HUES48 (cell line): ENCODE measurements at regions not wholly inside any gene's neighbourhood (a gene's known extent, or its start where the extent isn't known, plus 50 kb on each side); places are given as distances from the start of the nearest gene placed in this dataset.
A peak's percentile ranks its signal among the peaks of the same experiment; 100 is the strongest.

Source experiments
- H3K27ac ChIP-seq: one replicate; pipeline ENCODE4 v1.7.0; 2013; ENCODE audit warnings: low read depth, low read length, inconsistent platforms
- H3K27me3 ChIP-seq: 2 replicates; pipeline ENCODE4 v1.6.1; 2013; ENCODE audit warnings: mild to moderate bottlenecking, low read length; ENCODE audit not compliant: control insufficient read depth, insufficient read depth
- H3K36me3 ChIP-seq: 2 replicates; pipeline ENCODE4 v1.6.1; 2013; ENCODE audit warnings: low read length; ENCODE audit not compliant: control insufficient read depth, insufficient read depth
- H3K4me1 ChIP-seq: 2 replicates; pipeline ENCODE4 v1.6.1; 2013; ENCODE audit warnings: mild to moderate bottlenecking, low read length; ENCODE audit not compliant: control insufficient read depth, insufficient read depth
- H3K4me3 ChIP-seq: 2 replicates; pipeline ENCODE4 v1.5.1; 2013; ENCODE audit warnings: mild to moderate bottlenecking, low read depth, low read length
- H3K9ac ChIP-seq: 2 replicates; pipeline ENCODE4 v1.6.1; 2013; ENCODE audit warnings: mild to moderate bottlenecking, low read depth, low read length, moderate library complexity
- H3K9me3 ChIP-seq: 2 replicates; pipeline ENCODE4 v1.6.1; 2013; ENCODE audit warnings: low read length; ENCODE audit not compliant: control insufficient read depth, insufficient read depth

GRCh38 chr5:175215906-175216305 is 228.1 kb downstream of the DRD1 start:
- no peak overlapping the region for H3K27ac ChIP-seq

GRCh38 chr5:175214152-175214551 is 229.8 kb downstream of the DRD1 start:
- Histone ChIP-seq H3K36me3 (no peaks in the 10 kb centered on the region), H3K4me1 (no peaks in the 10 kb centered on the region), H3K27me3 (no peaks in the 10 kb centered on the region), H3K4me3 (no peak overlapping the region), H3K9me3 (no peaks in the 10 kb centered on the region), H3K9ac (no peak overlapping the region), H3K27ac (no peak overlapping the region)

More at GRCh38 chr5:175215906-175216305, 228.1 kb downstream of the DRD1 start:
- no peak overlapping the region for H3K9ac ChIP-seq
- H3K9me3 ChIP-seq = no peaks in the 10 kb centered on the region
- H3K27me3 ChIP-seq = no peaks in the 10 kb centered on the region
- H3K4me3 ChIP-seq = no peak overlapping the region
- H3K4me1 ChIP-seq = no peaks in the 10 kb centered on the region
- no peaks in the 10 kb centered on the region for H3K36me3 ChIP-seq

GRCh38 chr5:175211956-175212756 is 231.8 kb downstream of the DRD1 start:
- H3K27me3 ChIP-seq = no peaks in the 10 kb centered on the region
- H3K9ac ChIP-seq = no peak overlapping the region
- H3K4me3 ChIP-seq = no peak overlapping the region
- no peaks in the 10 kb centered on the region for H3K4me1 ChIP-seq
- H3K9me3 ChIP-seq = no peaks in the 10 kb centered on the region
- no peaks in the 10 kb centered on the region for H3K36me3 ChIP-seq
- no peak overlapping the region for H3K27ac ChIP-seq

- Histone ChIP-seq H3K9ac (no peak overlapping the region), H3K27ac (no peak overlapping the region), H3K36me3 (no peaks in the 10 kb centered on the region), H3K4me1 (no peaks in the 10 kb centered on the region), H3K9me3 (no peaks in the 10 kb centered on the region), H3K4me3 (no peak overlapping the region), H3K27me3 (no peaks in the 10 kb centered on the region)
Measured at GRCh38 chr5:175207321-175208040, 236.5 kb downstream of the DRD1 start.

GRCh38 chr5:175206669-175207068 is 237.3 kb downstream of the DRD1 start:
- Histone ChIP-seq H3K27ac (no peak overlapping the region), H3K36me3 (no peaks in the 10 kb centered on the region), H3K9me3 (no peaks in the 10 kb centered on the region), H3K4me1 (no peaks in the 10 kb centered on the region), H3K9ac (no peak overlapping the region), H3K27me3 (no peaks in the 10 kb centered on the region), H3K4me3 (no peak overlapping the region)

- Histone ChIP-seq H3K9ac (no peak overlapping the region), H3K4me3 (no peak overlapping the region), H3K36me3 (no peaks in the 10 kb centered on the region), H3K4me1 (no peaks in the 10 kb centered on the region), H3K9me3 (no peaks in the 10 kb centered on the region), H3K27me3 (no peaks in the 10 kb centered on the region), H3K27ac (no peak overlapping the region)
Measured at GRCh38 chr5:175202463-175203068, 241.4 kb downstream of the DRD1 start.

GRCh38 chr5:175201393-175201792 is 242.6 kb downstream of the DRD1 start:
- Histone ChIP-seq H3K9ac (no peak overlapping the region), H3K9me3 (no peaks in the 10 kb centered on the region), H3K36me3 (no peaks in the 10 kb centered on the region), H3K4me3 (no peak overlapping the region), H3K4me1 (no peaks in the 10 kb centered on the region), H3K27me3 (no peaks in the 10 kb centered on the region), H3K27ac (no peak overlapping the region)

GRCh38 chr5:175195698-175196656 is 248.0 kb downstream of the DRD1 start:
- Histone ChIP-seq H3K9ac (no peak overlapping the region), H3K27me3 (no peaks in the 10 kb centered on the region), H3K4me1 (peaks cover 12% of the 10 kb centered on the region; the same call in 1 of the 2 replicates), H3K9me3 (0 out of 2 replicates have a peak, but pooled peaks cover 4% of the 10 kb centered on the region), H3K4me3 (0 out of 2 replicates have a peak overlapping the region, but pooled peaks have one; percentile 36), H3K27ac (no peak overlapping the region), H3K36me3 (no peaks in the 10 kb centered on the region)

GRCh38 chr5:175181331-175181730 is 262.7 kb downstream of the DRD1 start:
- Histone ChIP-seq H3K36me3 (no peaks in the 10 kb centered on the region), H3K4me1 (peaks cover 3% of the 10 kb centered on the region; the same call in 1 of the 2 replicates)

GRCh38 chr5:175170899-175171298 is 273.1 kb downstream of the DRD1 start:
- Histone ChIP-seq H3K9ac (no peak overlapping the region), H3K27ac (no peak overlapping the region), H3K4me3 (no peak overlapping the region), H3K4me1 (no peaks in the 10 kb centered on the region), H3K9me3 (no peaks in the 10 kb centered on the region), H3K36me3 (no peaks in the 10 kb centered on the region), H3K27me3 (no peaks in the 10 kb centered on the region)

More at GRCh38 chr5:175181331-175181730, 262.7 kb downstream of the DRD1 start:
- Histone ChIP-seq H3K27ac (no peak overlapping the region), H3K4me3 (no peak overlapping the region), H3K27me3 (no peaks in the 10 kb centered on the region), H3K9me3 (no peaks in the 10 kb centered on the region), H3K9ac (no peak overlapping the region)
